IPS-NIHi7 (cell line): ENCODE measurements at regions not wholly inside any gene's neighbourhood (a gene's known extent, or its start where the extent isn't known, plus 50 kb on each side); places are given as distances from the start of the nearest gene placed in this dataset.

Experiments used
- DNase-seq: peaks from one replicate; pipeline ENCODE4 v3.0.0; 2012; ENCODE audit warnings: mixed read lengths; ENCODE audit errors: extremely low spot score

DNA sequence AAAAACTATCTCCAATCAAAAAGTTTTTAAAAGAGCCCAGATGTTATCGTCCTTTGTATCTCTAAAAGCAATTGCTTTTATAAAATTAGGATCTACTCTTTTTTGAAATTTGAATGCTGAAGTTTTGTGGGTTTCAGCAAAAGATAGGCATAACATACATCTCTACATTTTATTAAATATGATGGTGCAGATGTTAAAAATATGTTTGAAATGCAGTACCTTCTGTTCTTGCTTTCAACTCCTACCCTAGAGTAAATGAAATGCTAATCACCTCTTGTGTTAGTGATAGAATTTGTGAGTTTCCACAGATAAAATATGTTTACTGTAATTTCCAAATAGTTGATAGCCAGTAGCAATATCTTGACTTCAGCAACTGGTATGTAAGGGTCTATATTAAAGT is 95.7 kb upstream of the VPREB1 start:
- no peak for DNase-seq

DNA sequence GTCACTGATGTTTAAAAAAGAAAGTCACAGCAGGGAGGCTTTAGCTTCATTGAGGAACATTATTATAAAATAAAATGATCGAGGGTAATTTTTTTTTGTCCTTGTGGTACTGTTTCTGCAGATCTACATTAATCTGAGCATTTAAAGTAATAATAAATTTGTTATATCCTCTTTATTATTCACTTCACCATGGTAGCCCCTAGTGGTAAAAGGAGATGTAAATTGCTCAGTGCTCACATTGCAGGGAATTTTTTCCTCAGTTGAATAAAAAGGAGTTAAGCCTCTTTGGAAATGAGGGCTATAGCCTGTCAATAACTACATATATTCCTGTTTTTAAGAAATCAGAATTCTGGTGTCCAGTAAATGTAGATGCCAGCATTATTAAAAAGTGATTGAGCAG is 99.7 kb upstream of the VPREB1 start:
- no peak for DNase-seq

DNA sequence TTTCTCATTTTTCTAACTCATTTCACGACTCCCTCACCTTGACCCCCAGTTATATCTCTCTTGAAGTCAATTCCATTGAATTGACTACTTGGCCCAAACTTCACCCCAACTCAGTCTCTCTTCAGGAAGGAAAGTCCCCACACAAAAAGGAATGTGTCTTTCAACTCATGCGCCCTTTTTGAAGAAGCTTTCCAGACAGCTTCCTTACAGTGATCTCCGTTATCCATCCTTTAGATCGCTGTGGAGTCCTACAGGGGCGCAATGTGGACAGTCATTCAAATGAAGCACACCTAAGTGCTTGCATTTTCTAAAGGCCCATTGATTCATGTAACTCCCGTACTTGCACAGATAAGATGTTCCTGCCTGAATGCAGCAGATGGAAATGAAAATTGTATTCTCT is 101.1 kb upstream of the VPREB1 start:
- DNase-seq: no peak

DNA sequence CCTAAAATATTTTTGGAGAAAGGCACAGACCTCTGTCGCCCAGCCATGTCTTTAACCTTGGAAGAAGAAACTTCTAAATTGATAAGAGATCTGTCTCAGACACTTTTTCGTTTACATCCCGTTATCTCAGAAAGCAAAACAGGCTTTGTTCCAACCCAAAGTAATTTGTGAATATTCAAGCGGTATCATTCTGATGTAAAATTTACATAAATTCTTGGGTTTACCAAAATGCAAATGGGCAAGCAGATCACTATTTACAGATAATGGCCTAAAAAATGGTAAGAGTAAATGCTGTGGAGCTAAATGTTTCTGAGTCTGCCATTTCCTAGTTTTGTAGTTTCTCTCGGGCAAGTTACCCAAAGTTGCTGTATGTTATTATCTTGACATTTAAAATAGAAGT is 101.9 kb upstream of the VPREB1 start:
- no peak for DNase-seq

DNA sequence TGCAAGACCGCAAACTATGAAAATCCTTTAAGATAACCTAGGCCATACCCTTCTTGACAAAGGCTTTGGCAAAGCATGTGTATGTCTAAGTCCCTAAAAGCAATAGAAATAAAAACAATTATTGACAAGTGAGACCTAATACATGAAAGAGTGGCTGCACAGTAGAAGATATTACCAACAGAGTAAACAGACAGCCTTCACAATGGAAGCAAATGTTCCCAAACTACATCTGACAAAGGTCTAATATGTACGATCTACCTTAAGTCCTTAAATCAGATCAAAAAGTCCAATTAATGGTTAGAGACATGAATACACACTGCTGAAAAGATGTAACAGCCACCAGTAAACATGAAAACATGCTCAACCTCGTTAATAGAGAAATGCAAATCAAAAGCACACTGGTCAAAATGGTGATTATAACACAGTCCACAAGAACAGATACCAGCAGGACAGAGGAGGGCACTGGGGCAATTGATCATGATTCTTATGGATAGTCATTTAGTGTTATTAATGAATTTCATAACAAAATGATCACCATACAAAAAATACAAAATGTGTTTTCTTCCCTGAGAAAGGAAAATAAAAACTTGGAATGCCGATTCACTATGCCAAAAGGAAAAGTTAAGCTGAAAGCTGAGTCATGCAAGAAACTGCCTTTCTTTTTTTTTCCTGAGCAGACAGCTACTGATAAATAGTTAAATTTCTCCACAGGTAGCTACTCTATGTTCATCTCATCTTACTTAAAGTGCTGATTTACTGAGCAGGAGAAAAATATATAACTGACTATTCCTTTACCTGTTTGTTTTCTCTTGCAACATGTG is 102.6 kb upstream of the VPREB1 start:
- no peak for DNase-seq

DNA sequence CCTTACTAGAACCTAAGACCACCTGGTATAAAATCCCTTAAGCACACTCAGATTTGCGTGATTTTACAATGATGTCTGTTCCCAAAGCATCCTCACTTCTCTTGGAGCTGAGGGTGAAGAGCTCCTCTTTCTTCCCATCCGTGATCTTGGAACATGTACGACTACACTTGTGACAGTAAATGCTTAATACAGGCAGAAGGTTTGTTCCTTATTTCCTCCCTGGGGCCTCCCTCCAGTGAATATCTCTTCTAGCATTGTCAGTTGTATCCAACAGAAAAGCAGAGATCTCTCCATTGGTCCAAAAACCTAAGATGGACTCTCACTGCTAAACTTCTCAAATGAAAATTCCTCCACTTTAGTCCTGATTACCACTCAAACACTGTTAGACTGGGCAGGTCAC is 103.6 kb upstream of the VPREB1 start:
- DNase-seq: no peak

DNA sequence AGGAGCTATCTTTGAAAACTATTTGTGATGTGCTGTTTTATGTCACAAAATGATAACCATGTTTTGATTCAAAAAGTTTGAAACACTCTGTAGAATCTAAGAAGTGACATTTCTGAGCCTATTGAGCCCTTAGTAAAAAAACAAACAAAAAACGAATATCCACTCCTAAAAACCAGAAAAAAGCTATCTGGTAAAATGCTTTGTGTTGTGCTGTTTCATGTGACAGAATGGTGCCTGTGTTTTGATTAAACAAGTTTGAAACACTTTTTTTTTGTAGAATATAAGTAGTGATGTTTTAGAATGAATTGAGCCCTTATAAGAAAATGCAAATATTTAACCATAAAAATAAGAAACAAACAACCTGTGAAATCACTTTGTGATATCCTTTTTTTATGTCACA is 105.2 kb upstream of the VPREB1 start:
- DNase-seq: no peak

DNA sequence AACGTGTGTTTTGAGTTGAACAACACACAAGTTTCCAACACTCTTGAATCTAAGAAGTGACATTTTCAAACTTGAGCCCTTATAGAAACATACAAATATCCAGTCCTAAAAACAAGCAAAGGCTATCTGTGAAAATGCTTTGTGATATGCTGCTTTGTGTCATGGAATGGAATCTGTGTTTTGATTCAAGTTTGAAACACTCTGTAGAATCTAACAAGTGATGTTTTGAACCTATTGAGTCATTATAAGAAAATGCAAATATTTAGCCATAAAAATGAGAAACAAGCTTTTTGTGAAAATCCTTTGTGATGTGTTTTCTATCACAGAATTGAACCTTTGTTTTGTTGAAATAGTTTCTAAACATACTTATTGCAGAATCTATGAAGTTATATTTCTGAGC is 105.7 kb upstream of the VPREB1 start:
- no peak for DNase-seq

DNA sequence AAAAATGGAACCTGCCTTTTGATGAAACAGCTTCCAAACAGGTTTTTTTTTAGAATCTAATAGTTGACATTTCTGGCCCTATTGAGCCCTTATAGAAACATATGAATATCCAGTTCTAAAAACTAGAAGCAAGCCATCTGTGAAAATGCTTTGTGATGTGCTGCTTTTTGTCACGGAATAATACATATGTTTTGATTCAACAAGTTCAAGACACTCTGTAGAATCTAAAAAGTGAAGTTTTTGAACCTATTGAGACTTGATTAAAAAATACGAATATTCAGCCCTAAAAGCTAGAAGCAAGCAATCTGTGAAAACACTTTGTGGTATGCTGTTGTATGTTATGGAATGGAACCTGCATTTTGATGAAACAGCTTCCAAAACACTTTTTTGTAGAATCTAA is 106.7 kb upstream of the VPREB1 start:
- no peak for DNase-seq

DNA sequence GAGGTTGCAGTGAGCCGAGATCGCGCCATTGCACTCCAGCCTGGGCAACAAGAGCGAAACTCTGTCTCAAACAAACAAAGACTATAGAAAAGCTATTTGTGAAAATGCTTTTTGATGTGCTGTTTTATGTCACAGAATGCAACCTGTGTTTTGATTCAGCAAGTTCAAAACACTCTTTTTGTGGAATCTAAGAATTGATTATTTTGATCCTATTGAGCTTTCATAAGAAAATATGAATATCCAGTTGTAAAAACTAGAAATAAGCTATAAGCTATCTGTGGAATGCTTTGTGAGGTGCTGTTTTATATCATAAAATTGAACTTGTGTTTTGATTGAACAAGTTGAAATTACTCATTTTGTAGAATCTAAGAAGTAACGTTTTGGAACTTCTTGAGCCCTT is 110.7 kb upstream of the VPREB1 start:
- DNase-seq: no peak

DNA sequence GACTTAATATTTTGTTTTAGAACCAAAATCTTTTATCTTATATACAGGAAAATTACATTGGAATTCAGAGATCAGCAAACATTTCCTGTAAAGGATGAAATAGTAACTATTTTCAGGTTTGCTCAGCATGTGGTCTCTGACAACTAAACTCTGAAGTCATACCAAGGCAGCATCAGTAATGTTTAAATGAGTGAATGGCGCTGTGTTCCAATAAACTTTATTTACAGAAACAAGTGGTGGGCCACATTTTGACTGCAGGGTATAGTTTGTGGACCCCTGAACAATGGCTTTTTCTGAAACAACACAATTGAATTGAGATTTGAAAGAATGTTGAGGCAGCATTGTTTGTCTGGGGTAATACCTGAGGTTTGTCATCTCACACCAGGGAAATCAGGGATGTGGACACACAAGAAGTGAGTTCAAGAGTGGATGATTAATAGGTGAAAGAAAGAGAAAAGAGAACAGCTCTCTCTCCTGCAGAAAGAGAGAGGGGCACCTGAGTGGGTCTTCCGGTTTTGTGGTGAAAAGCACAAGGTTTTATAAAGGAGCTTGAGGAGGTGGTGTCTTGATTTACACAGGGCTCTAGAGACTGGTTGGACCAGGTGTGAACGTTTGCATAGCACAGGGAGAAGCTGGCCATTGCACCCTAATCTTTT is 113.5 kb upstream of the VPREB1 start:
- DNase-seq: no peak

DNA sequence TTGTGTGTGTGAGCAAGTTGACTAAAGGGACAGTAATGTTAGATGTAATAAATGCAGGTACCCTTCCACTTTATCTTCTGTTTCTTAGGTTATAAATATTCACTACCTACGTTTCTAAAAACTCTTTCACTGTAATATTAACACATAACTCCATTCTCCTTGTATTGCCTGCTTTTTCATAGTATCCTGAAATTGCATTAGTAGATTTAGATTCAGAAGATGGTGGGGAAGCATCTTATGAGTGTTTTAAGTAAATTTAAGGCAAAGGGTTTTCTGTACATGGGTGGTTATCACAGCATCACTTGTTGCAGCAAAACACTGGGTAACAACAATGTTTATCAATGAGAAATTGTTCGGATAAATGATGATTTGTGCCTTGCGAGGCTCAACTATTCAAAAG is 115.2 kb upstream of the VPREB1 start:
- no peak for DNase-seq

DNA sequence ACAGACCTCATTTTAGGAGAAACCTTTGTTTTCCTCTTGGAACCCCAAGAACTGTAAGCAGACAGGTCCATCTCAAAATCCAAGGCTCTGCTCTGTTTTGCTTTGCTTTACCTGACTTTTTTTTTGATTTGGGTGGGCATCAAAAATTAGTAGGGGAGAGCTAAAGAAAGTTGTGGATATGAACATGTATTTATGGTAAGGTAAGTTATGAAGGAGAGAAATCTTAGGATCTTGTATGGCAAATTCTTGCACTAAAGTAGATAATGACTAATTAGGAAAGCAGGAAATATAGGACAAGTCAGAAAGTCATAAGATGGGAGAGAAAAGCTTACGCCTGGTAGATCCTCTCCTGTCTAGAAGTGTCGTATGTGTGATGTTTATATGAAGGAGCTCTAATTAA is 116.1 kb upstream of the VPREB1 start:
- DNase-seq: no peak

DNA sequence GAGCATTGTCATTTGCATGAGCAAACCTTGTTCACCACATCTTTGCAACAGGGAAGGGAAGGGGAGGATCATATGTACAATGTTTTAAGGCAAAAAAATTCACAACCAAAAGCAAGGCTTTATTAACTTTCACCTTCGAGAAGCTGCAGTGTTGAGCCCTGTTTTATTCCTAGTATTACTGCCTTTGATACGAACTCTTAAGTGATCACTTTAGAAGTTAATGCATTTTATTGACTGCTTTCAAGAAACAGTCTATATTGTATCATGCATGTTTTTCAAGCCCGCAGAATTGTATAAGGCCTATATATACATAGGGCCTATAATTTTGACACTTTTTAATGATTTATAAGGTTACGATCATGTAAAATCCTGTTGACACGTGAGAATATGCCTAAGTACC is 117.5 kb upstream of the VPREB1 start:
- no peak for DNase-seq

DNA sequence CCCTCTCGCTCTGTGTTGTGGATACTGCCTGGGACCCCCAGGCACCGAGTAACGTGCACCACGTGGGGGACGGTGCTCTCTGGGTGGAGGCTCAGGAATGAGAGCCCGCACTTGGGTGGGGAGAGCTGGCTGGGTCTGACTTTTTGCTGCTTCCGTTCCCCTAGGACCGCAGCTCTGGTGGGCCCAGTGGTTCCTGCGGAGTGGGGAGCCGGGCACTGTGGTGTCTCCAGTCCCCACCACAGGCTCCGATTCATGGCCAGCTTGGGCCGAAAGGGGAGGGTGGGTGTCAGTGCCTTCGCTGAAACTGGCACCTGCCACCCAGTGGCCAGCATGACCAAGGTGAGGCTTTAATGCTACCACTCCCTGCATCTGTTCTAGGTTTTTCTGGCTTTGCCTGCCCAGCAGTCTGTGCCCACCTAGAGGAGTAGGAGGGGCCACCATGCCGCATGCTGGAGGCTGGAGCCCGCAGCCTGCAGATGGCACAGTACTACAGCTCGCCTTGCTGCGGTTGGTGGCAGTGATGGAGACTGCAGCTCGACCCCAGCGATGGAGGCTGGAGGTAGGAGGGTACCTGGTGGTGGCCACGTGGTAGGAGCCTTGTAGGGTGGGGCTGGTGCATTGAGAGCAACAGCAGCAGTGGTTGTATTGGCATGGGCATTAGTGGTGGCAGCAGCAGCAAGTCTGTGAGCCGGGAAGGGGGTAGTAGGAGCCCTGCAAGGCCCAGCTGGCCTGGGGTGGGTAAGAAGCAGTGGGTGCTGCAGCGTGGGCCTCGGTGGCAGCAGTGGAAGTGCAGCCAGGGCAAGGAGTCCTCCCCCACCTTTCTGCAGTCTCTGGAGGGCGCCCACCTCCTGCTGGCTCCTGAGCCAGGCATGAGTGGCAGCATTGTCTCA is 118.8 kb upstream of the VPREB1 start:
- no peak for DNase-seq

DNA sequence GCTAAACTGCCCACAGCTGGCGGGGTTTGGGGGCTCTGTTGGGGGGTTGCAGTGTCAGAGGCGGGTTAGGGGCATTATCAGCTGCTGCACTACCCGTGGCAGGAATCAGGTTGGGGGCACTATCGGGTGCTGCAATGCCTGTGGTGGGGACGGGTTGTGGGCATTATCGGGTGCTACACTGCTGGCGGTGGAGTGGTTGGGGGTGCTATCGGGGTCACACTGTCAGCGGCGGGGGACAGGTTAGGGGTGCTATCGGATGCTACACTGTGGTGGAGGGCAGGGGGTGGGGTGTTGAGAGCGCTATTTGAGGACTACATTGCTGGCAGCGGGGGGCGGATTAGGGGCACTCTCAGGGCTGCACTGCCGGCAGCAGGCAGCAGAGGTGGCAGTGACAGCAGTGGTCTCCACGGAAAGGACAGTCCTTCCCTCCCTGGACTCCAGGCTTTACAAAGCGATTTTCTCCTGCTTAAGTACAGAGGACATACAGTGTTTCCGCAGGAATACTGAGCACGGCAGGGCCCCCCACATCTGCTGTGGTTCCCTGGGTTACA is 119.5 kb upstream of the VPREB1 start:
- no peak for DNase-seq

DNA sequence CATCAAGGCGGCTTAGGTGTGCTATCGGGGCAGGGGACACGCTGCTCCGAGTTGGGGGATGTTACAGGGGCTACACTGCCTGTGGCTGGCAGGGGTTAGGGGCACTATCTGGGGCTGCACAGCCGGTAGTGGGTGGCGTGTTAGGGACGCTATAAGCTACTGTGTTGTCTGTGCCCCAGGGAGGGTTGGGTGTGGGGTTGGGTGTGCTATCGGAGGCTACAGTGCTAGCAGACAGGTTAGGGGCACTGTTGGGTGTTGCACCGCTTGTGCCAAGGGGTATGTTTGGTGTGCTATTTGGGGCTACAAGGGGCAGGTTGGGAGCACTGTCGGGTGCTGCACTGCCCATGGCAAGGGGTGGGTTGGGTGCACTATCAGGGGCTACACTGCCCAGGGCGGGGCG is 120.2 kb upstream of the VPREB1 start:
- no peak for DNase-seq

DNA sequence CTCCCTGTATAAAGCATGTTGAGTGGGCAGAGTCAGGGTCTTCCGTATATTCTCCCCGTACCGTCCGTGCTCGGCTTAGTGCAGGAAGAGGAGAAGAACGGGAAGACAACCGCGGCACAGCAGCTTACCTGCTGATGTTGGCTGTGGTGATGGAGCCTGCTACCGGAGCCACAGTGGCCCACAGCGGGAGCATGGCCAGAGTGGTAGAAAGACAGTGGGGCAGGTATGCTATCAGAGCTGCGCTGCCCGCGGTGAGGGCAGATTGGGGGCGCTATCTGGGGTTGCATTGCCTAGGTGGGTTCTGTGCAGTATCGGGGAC is 120.7 kb upstream of the VPREB1 start:
- DNase-seq: no peak

DNA sequence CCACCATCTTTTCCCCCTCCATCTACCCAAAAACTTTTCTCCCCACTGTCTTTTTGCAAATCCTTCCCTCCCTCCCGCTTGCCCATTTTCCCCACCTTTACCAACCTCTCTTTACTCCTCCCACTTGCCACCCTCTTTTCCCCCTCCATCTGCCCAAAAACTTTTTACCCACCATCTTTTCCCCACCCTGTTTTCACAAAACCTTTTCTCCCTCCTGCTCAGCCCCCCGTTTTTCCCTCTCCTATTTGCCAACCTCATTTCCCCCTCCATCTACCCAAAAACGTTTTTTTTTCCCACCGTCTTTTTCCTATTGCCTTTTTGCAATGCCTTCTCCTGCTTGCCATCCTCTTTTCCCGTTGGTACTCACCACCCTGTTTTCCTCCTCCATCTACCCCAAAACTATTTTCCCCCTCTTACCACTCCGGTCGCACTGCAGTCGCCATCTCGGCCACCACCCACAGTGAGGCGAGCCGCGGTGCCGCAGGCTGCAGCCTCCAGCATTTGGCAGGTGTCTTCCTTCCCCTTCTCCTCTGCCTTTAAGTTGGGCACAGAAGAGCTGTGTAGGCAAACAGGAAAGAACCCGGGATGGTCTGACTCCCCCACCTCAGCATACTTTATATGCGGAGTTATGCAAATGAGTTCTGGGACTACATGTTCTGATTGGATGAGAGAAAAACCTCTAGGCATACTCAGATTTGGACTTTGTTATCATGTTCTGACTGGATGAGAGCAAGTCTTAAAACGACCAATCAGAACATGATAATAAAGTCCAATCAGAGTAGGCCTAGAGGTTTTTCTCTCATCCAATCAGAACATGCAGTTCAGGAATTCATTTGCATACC is 121.2 kb upstream of the VPREB1 start:
- DNase-seq: no peak

DNA sequence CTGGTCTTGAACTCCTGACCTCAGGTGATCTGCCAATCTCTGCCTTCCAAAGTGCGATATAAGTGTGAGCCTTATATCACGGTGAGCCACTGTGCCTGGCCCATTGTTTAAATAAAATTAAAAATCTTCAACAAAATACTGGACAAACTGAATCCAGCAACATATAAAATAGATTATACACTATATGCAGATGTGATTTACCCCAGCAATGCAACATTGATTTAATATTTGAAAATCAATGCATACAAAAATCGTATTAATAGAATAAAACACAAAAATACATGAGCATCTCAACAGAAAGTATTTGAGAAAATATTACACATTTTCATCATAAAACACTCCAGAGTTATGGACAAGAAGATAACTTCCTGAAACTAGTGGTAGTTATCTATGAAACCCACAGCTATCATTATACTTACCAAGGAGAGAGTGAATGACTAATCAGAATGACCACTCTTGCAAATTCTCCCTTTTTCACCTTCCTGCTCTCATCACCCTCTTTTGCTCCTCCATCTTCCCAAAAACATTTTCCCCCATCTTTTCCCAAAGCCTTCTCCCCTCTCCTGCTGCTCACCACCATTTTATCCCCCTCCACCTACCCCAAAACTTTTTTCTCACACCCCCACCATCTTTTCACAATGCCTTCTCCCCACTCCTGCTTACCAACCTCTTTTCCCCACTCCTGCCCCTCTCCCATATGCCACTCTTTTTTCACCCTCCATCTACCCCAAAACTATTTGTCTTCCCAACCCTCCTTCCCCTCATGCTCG is 122.1 kb upstream of the VPREB1 start:
- no peak for DNase-seq

DNA sequence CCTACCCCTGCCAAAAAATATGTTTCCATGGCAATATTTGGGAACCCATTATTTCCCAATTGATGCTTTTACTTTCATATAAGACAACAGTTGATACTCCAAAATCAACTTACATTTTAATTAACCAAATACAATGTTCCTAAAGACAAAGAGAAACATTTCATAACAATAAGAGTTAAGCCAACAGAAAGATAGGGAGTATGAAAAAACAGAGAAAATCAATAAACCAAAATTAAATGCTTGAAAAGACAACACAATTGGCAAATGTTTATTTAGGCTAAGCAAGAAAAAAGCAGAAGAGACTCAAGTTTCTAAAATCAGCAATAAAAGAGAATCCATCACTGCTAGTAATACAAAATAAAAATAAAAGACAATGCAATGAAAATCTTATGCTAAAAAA is 123.1 kb upstream of the VPREB1 start:
- no peak for DNase-seq
